WTC11 (cell line): ENCODE measurements at regions not wholly inside any gene's neighbourhood (a gene's known extent, or its start where the extent isn't known, plus 50 kb on each side); places are given as distances from the start of the nearest gene placed in this dataset.

Experiments used
- ATAC-seq: fragments of 200-7000 bp; cut with Tn5 transposase; 2 replicates; pipeline ENCODE4 v1.10.0; 2021; ENCODE audit warnings: mild to moderate bottlenecking, moderate library complexity
- CTCF ChIA-PET: fragments of 300-600 bp; sonication (Branson Sonifier 250); formaldehyde crosslinking; loops from one replicate; lab custom pipeline; 2021; ENCODE audit warnings: antibody characterized with exemption; lab: Charles Lee
- POLR2A ChIA-PET: fragments of 350-600 bp; sonication (Branson Sonifier 250); formaldehyde crosslinking; loops from one replicate; lab custom pipeline; 2021; ENCODE audit warnings: antibody characterized with exemption; lab: Charles Lee
- DNase-seq: peaks from one replicate; pipeline ENCODE4 v3.0.0; 2021; ENCODE audit warnings: low spot score
- H3K27ac Mint-ChIP-seq: 2 replicates; pipeline ENCODE4 v1.8.0; 2021; ENCODE audit warnings: mixed read lengths
- H3K27me3 Mint-ChIP-seq: 2 replicates; pipeline ENCODE4 v1.8.0; 2021; ENCODE audit warnings: low read depth, mild to moderate bottlenecking, moderate library complexity, mixed read lengths
- H3K36me3 Mint-ChIP-seq: 2 replicates; pipeline ENCODE4 v1.8.0; 2021; ENCODE audit warnings: mixed read lengths
- H3K4me1 Mint-ChIP-seq: 2 replicates; pipeline ENCODE4 v1.8.0; 2022; ENCODE audit warnings: mixed read lengths
- H3K4me3 Mint-ChIP-seq: 2 replicates; pipeline ENCODE4 v1.8.0; 2021; ENCODE audit warnings: mild to moderate bottlenecking, moderate library complexity, mixed read lengths
- H3K9me3 Mint-ChIP-seq: 2 replicates; pipeline ENCODE4 v1.8.0; 2021; ENCODE audit warnings: mixed read lengths
- CREM ChIP-seq: sonication (generic); formaldehyde crosslinking; IDR thresholded peaks from 2 replicates; pipeline ENCODE4 v1.8.1; 2022; ENCODE audit warnings: mild to moderate bottlenecking, missing genetic modification reagents, moderate library complexity
- GRHL2 ChIP-seq: fragments of 250-450 bp; sonication (Bioruptor Pico); IDR thresholded peaks from 2 replicates; pipeline ENCODE4 v1.8.0; 2022; ENCODE audit warnings: mild to moderate bottlenecking, moderate library complexity; ENCODE audit not compliant: insufficient replicate concordance, severe bottlenecking
- HMGA2 ChIP-seq: fragments of 250-450 bp; sonication (Bioruptor Pico); IDR thresholded peaks from 2 replicates; pipeline ENCODE4 v1.4.0; 2021; ENCODE audit warnings: mild to moderate bottlenecking, moderate library complexity
- ZNF263 ChIP-seq: sonication (generic); formaldehyde crosslinking; IDR thresholded peaks from 2 replicates; pipeline ENCODE4 v1.8.1; 2022; ENCODE audit warnings: low read depth, mild to moderate bottlenecking, moderate library complexity, missing genetic modification reagents
- TF ChIP-seq, protein P1 (sequence below): sonication (generic); formaldehyde crosslinking; IDR thresholded peaks from 2 replicates; pipeline ENCODE4 v1.8.1; 2023; ENCODE audit warnings: mild to moderate bottlenecking, moderate library complexity, missing genetic modification reagents
- TF ChIP-seq, protein P2 (sequence below): sonication (generic); formaldehyde crosslinking; IDR thresholded peaks from 2 replicates; pipeline ENCODE4 v1.8.1; 2022; ENCODE audit warnings: low read depth, missing genetic modification reagents, borderline replicate concordance
- TF ChIP-seq, protein P3 (sequence below): fragments of 250-450 bp; sonication (Bioruptor Pico); IDR thresholded peaks from 2 replicates; pipeline ENCODE4 v1.9.0; 2021; ENCODE audit warnings: mild to moderate bottlenecking, borderline replicate concordance
- TF ChIP-seq, protein P4 (sequence below): sonication (generic); formaldehyde crosslinking; IDR thresholded peaks from 2 replicates; pipeline ENCODE4 v1.8.0; 2022; ENCODE audit warnings: mild to moderate bottlenecking, missing genetic modification reagents
- TF ChIP-seq, protein P5 (sequence below): sonication (generic); formaldehyde crosslinking; IDR thresholded peaks from 2 replicates; pipeline ENCODE4 v1.8.1; 2023; ENCODE audit warnings: mild to moderate bottlenecking, missing genetic modification reagents, moderate library complexity
- TF ChIP-seq, protein P6 (sequence below): sonication (generic); formaldehyde crosslinking; IDR thresholded peaks from 2 replicates; pipeline ENCODE4 v1.8.1; 2022; ENCODE audit warnings: mild to moderate bottlenecking, missing genetic modification reagents, moderate library complexity, borderline replicate concordance
- TF ChIP-seq, protein P7 (sequence below): sonication (generic); formaldehyde crosslinking; IDR thresholded peaks from 2 replicates; pipeline ENCODE4 v1.8.0; 2023; ENCODE audit warnings: mild to moderate bottlenecking, missing genetic modification reagents
- TF ChIP-seq, protein P8 (sequence below): fragments of 250-450 bp; sonication (Bioruptor Pico); IDR thresholded peaks from 2 replicates; pipeline ENCODE4 v1.9.0; 2021; ENCODE audit warnings: mild to moderate bottlenecking
- TF ChIP-seq, protein P9 (sequence below): sonication (generic); formaldehyde crosslinking; IDR thresholded peaks from 2 replicates; pipeline ENCODE4 v1.8.1; 2023; ENCODE audit warnings: mild to moderate bottlenecking, missing genetic modification reagents

DNA sequence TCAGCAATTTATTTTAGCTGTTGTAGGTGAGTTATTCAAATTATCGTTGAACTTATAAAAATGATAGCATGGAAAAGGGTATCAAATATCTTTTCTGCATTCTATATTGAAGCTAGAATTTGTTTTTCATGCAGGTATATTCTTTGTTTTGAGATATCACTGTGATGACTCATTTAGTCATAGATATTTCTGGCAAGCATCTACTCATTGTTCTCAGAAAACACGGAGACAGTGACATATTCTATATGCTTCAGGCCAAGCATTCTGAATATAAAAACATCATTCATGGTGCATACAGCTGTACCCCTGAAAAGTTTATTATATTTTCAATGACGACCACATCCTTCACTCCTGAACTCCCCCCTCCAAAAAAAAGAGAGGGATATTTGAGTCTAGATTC is 150.3 kb upstream of the GRIA1 start (continued):
- TF ChIP-seq, protein P1, sequence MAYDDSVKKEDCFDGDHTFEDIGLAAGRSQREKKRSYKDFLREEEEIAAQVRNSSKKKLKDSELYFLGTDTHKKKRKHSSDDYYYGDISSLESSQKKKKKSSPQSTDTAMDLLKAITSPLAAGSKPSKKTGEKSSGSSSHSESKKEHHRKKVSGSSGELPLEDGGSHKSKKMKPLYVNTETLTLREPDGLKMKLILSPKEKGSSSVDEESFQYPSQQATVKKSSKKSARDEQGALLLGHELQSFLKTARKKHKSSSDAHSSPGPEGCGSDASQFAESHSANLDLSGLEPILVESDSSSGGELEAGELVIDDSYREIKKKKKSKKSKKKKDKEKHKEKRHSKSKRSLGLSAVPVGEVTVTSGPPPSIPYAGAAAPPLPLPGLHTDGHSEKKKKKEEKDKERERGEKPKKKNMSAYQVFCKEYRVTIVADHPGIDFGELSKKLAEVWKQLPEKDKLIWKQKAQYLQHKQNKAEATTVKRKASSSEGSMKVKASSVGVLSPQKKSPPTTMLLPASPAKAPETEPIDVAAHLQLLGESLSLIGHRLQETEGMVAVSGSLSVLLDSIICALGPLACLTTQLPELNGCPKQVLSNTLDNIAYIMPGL = no peak
- TF ChIP-seq, all 79 proteins: peak for 0

DNA sequence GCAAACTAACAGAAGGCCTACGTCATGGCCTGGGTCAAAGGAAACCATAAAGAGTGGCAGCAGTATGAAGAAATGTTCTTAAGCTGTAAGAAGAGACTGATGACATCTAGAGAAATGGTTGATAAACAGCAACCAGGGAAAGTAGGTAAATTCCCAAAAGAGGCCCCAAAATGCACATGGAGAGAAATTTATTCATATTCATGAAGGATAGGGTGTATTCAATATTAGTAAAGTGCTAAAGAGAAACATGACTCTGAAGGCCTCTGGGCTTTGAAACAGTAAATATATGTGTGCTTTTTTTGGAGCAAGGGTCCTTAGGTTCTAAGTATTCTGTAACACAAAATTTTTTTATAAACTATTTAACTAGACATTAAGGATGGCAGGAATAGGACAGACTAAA is 149.7 kb upstream of the GRIA1 start:
- POLR2A ChIA-PET = no interaction called here
- TF ChIP-seq GRHL2 (CRISPR knock-in tag) (no peak), ZNF263 (CRISPR knock-in tag) (no peak), HMGA2 (no peak)
- TF ChIP-seq, protein P2, sequence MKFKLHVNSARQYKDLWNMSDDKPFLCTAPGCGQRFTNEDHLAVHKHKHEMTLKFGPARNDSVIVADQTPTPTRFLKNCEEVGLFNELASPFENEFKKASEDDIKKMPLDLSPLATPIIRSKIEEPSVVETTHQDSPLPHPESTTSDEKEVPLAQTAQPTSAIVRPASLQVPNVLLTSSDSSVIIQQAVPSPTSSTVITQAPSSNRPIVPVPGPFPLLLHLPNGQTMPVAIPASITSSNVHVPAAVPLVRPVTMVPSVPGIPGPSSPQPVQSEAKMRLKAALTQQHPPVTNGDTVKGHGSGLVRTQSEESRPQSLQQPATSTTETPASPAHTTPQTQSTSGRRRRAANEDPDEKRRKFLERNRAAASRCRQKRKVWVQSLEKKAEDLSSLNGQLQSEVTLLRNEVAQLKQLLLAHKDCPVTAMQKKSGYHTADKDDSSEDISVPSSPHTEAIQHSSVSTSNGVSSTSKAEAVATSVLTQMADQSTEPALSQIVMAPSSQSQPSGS = no peak
- TF ChIP-seq, protein P3, sequence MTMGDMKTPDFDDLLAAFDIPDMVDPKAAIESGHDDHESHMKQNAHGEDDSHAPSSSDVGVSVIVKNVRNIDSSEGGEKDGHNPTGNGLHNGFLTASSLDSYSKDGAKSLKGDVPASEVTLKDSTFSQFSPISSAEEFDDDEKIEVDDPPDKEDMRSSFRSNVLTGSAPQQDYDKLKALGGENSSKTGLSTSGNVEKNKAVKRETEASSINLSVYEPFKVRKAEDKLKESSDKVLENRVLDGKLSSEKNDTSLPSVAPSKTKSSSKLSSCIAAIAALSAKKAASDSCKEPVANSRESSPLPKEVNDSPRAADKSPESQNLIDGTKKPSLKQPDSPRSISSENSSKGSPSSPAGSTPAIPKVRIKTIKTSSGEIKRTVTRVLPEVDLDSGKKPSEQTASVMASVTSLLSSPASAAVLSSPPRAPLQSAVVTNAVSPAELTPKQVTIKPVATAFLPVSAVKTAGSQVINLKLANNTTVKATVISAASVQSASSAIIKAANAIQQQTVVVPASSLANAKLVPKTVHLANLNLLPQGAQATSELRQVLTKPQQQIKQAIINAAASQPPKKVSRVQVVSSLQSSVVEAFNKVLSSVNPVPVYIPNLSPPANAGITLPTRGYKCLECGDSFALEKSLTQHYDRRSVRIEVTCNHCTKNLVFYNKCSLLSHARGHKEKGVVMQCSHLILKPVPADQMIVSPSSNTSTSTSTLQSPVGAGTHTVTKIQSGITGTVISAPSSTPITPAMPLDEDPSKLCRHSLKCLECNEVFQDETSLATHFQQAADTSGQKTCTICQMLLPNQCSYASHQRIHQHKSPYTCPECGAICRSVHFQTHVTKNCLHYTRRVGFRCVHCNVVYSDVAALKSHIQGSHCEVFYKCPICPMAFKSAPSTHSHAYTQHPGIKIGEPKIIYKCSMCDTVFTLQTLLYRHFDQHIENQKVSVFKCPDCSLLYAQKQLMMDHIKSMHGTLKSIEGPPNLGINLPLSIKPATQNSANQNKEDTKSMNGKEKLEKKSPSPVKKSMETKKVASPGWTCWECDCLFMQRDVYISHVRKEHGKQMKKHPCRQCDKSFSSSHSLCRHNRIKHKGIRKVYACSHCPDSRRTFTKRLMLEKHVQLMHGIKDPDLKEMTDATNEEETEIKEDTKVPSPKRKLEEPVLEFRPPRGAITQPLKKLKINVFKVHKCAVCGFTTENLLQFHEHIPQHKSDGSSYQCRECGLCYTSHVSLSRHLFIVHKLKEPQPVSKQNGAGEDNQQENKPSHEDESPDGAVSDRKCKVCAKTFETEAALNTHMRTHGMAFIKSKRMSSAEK (CRISPR knock-in tag) = no peak
- TF ChIP-seq, protein P4, sequence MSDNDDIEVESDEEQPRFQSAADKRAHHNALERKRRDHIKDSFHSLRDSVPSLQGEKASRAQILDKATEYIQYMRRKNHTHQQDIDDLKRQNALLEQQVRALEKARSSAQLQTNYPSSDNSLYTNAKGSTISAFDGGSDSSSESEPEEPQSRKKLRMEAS = no peak
- TF ChIP-seq, protein P5, sequence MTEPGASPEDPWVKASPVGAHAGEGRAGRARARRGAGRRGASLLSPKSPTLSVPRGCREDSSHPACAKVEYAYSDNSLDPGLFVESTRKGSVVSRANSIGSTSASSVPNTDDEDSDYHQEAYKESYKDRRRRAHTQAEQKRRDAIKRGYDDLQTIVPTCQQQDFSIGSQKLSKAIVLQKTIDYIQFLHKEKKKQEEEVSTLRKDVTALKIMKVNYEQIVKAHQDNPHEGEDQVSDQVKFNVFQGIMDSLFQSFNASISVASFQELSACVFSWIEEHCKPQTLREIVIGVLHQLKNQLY (CRISPR knock-in tag) = no peak
- TF ChIP-seq, protein P6, sequence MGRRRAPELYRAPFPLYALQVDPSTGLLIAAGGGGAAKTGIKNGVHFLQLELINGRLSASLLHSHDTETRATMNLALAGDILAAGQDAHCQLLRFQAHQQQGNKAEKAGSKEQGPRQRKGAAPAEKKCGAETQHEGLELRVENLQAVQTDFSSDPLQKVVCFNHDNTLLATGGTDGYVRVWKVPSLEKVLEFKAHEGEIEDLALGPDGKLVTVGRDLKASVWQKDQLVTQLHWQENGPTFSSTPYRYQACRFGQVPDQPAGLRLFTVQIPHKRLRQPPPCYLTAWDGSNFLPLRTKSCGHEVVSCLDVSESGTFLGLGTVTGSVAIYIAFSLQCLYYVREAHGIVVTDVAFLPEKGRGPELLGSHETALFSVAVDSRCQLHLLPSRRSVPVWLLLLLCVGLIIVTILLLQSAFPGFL = no peak
- TF ChIP-seq, protein P7, sequence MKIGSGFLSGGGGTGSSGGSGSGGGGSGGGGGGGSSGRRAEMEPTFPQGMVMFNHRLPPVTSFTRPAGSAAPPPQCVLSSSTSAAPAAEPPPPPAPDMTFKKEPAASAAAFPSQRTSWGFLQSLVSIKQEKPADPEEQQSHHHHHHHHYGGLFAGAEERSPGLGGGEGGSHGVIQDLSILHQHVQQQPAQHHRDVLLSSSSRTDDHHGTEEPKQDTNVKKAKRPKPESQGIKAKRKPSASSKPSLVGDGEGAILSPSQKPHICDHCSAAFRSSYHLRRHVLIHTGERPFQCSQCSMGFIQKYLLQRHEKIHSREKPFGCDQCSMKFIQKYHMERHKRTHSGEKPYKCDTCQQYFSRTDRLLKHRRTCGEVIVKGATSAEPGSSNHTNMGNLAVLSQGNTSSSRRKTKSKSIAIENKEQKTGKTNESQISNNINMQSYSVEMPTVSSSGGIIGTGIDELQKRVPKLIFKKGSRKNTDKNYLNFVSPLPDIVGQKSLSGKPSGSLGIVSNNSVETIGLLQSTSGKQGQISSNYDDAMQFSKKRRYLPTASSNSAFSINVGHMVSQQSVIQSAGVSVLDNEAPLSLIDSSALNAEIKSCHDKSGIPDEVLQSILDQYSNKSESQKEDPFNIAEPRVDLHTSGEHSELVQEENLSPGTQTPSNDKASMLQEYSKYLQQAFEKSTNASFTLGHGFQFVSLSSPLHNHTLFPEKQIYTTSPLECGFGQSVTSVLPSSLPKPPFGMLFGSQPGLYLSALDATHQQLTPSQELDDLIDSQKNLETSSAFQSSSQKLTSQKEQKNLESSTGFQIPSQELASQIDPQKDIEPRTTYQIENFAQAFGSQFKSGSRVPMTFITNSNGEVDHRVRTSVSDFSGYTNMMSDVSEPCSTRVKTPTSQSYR (CRISPR knock-in tag) = no peak
- H3K36me3 Mint-ChIP-seq = no peaks in the 10 kb centered on the region
- no peak overlapping the region for H3K4me3 Mint-ChIP-seq
- DNase-seq (no peak), ATAC-seq (no peak)
- CTCF ChIA-PET = no interaction called here
- H3K27ac Mint-ChIP-seq = no peak overlapping the region
- 0 out of 2 replicates have a peak, but pooled peaks cover 3% of the 10 kb centered on the region for H3K9me3 Mint-ChIP-seq
- peaks cover 6% of the 10 kb centered on the region for H3K27me3 Mint-ChIP-seq
- H3K4me1 Mint-ChIP-seq = peaks cover 14% of the 10 kb centered on the region

DNA sequence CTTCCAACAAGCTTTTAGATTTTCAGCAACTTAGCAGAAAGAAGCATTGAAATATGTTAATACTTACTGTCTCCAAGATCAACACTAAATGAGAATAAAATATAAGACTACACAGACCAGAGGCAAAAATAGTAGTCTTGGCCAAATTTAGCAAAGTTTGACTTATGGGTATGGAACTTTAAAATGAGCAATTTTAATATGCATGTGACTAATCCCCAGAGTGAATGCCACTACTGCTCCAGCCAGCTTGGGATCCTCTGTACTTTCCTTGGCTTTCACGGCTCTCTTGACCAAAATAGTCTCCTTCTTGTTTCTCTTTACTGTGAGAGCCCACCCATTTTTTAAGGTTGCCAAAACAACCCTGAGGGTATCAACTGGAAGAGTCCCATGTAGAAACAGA is 148.0 kb upstream of the GRIA1 start:
- ChIA-PET POLR2A (no interaction called here), CTCF (no interaction called here)
- H3K4me1 Mint-ChIP-seq = no peaks in the 10 kb centered on the region
- 0 out of 2 replicates have a peak, but pooled peaks cover 3% of the 10 kb centered on the region for H3K9me3 Mint-ChIP-seq
- DNase-seq (no peak), ATAC-seq (no peak)
- H3K27ac Mint-ChIP-seq = no peak overlapping the region
- no peak overlapping the region for H3K4me3 Mint-ChIP-seq
- peaks cover 14% of the 10 kb centered on the region for H3K27me3 Mint-ChIP-seq
- no peaks in the 10 kb centered on the region for H3K36me3 Mint-ChIP-seq
- TF ChIP-seq, protein P8, sequence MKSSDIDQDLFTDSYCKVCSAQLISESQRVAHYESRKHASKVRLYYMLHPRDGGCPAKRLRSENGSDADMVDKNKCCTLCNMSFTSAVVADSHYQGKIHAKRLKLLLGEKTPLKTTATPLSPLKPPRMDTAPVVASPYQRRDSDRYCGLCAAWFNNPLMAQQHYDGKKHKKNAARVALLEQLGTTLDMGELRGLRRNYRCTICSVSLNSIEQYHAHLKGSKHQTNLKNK (CRISPR knock-in tag) = no peak
- TF ChIP-seq, protein P7 (CRISPR knock-in tag) = no peak
- TF ChIP-seq HMGA2 (no peak), CREM (CRISPR knock-in tag) (no peak)
- TF ChIP-seq, protein P9, sequence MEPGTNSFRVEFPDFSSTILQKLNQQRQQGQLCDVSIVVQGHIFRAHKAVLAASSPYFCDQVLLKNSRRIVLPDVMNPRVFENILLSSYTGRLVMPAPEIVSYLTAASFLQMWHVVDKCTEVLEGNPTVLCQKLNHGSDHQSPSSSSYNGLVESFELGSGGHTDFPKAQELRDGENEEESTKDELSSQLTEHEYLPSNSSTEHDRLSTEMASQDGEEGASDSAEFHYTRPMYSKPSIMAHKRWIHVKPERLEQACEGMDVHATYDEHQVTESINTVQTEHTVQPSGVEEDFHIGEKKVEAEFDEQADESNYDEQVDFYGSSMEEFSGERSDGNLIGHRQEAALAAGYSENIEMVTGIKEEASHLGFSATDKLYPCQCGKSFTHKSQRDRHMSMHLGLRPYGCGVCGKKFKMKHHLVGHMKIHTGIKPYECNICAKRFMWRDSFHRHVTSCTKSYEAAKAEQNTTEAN (CRISPR knock-in tag) = no peak
